Neural cell (in vitro differentiated cells): ENCODE measurements at regions not wholly inside any gene's neighbourhood (a gene's known extent, or its start where the extent isn't known, plus 50 kb on each side); places are given as distances from the start of the nearest gene placed in this dataset.

Experiments
- EP300 ChIP-seq: fragments of 450-650 bp; conservative IDR thresholded peaks from 2 replicates; pipeline ENCODE4 v1.6.1; 2014; ENCODE audit warnings: antibody characterized with exemption, mild to moderate bottlenecking, moderate library complexity; ENCODE audit not compliant: poor library complexity, severe bottlenecking
- EZH2 ChIP-seq: fragments of 200-600, 300-800 bp; shearing (Covaris generic), sonication (generic); IDR thresholded peaks from 2 replicates; pipeline ENCODE4 v1.6.1; 2014; ENCODE audit warnings: antibody characterized with exemption, low read length, borderline replicate concordance, mild to moderate bottlenecking; ENCODE audit not compliant: insufficient read depth, poor library complexity, severe bottlenecking
- MXI1 ChIP-seq: fragments of 450-650 bp; conservative IDR thresholded peaks from 2 replicates; pipeline ENCODE4 v1.6.1; 2014; ENCODE audit warnings: antibody characterized with exemption, mild to moderate bottlenecking; ENCODE audit not compliant: poor library complexity, severe bottlenecking
- POLR2AphosphoS5 ChIP-seq: IDR thresholded peaks from 2 replicates; pipeline ENCODE4 v1.6.1; 2012
- RAD21 ChIP-seq: fragments of 450-650 bp; conservative IDR thresholded peaks from 2 replicates; pipeline ENCODE4 v1.6.1; 2014; ENCODE audit warnings: antibody characterized with exemption, mild to moderate bottlenecking, moderate library complexity
- TAF1 ChIP-seq: IDR thresholded peaks from 2 replicates; pipeline ENCODE4 v1.6.1; 2012; ENCODE audit warnings: low read depth
- TF ChIP-seq, protein P1 (sequence below): IDR thresholded peaks from 2 replicates; pipeline ENCODE4 v1.6.1; 2012; ENCODE audit warnings: borderline replicate concordance
- TF ChIP-seq, protein P2 (sequence below): fragments of 450-650 bp; IDR thresholded peaks from 2 replicates; pipeline ENCODE4 v1.5.1; 2014; ENCODE audit warnings: antibody characterized with exemption, mild to moderate bottlenecking, moderate library complexity; ENCODE audit not compliant: poor library complexity, severe bottlenecking

DNA sequence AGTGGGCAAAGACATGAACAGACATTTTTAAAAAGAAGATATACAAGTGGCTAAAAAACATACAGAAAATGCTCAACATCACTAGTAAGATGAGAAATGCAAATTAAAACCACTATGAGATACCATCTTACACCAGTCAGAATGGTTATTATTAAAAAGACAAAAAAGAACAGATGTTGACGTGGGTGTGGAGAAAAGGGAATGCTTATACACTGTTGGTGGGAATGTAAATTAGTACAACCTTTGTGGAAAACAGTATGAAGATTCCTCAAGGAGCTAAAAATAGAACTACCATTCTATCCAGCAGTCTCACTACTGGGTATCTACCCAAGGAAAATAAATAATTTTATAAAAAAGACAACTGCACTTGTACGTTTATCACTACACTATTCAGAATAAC, 73.9 kb downstream of the EBNA1BP2 start:
- TF ChIP-seq, protein P1, sequence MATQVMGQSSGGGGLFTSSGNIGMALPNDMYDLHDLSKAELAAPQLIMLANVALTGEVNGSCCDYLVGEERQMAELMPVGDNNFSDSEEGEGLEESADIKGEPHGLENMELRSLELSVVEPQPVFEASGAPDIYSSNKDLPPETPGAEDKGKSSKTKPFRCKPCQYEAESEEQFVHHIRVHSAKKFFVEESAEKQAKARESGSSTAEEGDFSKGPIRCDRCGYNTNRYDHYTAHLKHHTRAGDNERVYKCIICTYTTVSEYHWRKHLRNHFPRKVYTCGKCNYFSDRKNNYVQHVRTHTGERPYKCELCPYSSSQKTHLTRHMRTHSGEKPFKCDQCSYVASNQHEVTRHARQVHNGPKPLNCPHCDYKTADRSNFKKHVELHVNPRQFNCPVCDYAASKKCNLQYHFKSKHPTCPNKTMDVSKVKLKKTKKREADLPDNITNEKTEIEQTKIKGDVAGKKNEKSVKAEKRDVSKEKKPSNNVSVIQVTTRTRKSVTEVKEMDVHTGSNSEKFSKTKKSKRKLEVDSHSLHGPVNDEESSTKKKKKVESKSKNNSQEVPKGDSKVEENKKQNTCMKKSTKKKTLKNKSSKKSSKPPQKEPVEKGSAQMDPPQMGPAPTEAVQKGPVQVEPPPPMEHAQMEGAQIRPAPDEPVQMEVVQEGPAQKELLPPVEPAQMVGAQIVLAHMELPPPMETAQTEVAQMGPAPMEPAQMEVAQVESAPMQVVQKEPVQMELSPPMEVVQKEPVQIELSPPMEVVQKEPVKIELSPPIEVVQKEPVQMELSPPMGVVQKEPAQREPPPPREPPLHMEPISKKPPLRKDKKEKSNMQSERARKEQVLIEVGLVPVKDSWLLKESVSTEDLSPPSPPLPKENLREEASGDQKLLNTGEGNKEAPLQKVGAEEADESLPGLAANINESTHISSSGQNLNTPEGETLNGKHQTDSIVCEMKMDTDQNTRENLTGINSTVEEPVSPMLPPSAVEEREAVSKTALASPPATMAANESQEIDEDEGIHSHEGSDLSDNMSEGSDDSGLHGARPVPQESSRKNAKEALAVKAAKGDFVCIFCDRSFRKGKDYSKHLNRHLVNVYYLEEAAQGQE, result no peak
- TF ChIP-seq, protein P2, sequence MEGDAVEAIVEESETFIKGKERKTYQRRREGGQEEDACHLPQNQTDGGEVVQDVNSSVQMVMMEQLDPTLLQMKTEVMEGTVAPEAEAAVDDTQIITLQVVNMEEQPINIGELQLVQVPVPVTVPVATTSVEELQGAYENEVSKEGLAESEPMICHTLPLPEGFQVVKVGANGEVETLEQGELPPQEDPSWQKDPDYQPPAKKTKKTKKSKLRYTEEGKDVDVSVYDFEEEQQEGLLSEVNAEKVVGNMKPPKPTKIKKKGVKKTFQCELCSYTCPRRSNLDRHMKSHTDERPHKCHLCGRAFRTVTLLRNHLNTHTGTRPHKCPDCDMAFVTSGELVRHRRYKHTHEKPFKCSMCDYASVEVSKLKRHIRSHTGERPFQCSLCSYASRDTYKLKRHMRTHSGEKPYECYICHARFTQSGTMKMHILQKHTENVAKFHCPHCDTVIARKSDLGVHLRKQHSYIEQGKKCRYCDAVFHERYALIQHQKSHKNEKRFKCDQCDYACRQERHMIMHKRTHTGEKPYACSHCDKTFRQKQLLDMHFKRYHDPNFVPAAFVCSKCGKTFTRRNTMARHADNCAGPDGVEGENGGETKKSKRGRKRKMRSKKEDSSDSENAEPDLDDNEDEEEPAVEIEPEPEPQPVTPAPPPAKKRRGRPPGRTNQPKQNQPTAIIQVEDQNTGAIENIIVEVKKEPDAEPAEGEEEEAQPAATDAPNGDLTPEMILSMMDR, result no peak
- TF ChIP-seq TAF1, result no peak
- no peak for TF ChIP-seq EZH2
- no peak for TF ChIP-seq EP300
- TF ChIP-seq POLR2AphosphoS5, result no peak
- TF ChIP-seq RAD21, result no peak
- no peak for TF ChIP-seq MXI1
